ENCODE measurements at regions not wholly inside any gene's neighbourhood (a gene's known extent, or its start where the extent isn't known, plus 50 kb on each side); places are given as distances from the start of the nearest gene placed in this dataset.

DNA sequence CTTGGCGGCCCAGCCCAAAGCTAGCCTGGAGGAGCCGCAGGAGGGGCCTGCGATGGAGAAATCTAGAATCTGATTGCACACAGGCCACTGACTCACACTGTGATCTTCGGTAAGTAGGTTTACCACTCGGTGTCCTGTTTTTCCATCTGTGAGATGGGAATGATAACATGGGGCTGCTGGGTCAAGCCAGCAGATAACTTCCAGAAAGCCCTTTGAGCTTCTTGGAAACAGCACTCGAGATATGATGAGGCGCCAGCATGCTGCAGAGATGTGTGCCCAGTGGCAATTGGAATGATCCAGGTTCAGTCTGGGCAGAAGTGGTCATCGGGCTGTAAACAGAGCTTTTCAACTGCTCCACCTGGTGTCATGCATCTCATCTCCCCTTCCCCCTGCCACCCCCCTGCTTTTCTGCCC lies 771.3 kb upstream of the TBX3 start:
- Mint-ChIP-seq H3K27ac (no peak overlapping the region), H3K4me1 (peaks cover 7% of the 10 kb centered on the region), H3K4me3 (no peak overlapping the region), H3K36me3 (ENCODE audit: low read depth) (no peaks in the 10 kb centered on the region), H3K9me3 (peaks cover 3% of the 10 kb centered on the region), H3K27me3 (ENCODE audit: low read depth) (peaks cover 21% of the 10 kb centered on the region)
- TF ChIP-seq, protein P1, sequence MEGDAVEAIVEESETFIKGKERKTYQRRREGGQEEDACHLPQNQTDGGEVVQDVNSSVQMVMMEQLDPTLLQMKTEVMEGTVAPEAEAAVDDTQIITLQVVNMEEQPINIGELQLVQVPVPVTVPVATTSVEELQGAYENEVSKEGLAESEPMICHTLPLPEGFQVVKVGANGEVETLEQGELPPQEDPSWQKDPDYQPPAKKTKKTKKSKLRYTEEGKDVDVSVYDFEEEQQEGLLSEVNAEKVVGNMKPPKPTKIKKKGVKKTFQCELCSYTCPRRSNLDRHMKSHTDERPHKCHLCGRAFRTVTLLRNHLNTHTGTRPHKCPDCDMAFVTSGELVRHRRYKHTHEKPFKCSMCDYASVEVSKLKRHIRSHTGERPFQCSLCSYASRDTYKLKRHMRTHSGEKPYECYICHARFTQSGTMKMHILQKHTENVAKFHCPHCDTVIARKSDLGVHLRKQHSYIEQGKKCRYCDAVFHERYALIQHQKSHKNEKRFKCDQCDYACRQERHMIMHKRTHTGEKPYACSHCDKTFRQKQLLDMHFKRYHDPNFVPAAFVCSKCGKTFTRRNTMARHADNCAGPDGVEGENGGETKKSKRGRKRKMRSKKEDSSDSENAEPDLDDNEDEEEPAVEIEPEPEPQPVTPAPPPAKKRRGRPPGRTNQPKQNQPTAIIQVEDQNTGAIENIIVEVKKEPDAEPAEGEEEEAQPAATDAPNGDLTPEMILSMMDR (IDR thresholded peaks at IDR 0.05; ENCODE audit: unreplicated experiment in 3 of 3): no peak

GRCh38 chr12:115452751-115453281 lies 768.8 kb upstream of the TBX3 start:
- Mint-ChIP-seq H3K4me1 (peaks cover 13% of the 10 kb centered on the region), H3K27me3 (ENCODE audit: low read depth) (peaks cover 24% of the 10 kb centered on the region), H3K27ac (peak overlapping the region in 2 of 3 experiments; percentile 18 to 75), H3K4me3 (peak overlapping the region; percentile 82 to 85 (median 83)), H3K36me3 (ENCODE audit: low read depth) (no peaks in the 10 kb centered on the region), H3K9me3 (no peaks in the 10 kb centered on the region)
- TF ChIP-seq, protein P1 (IDR thresholded peaks at IDR 0.05; ENCODE audit: unreplicated experiment in 3 of 3): no peak

- peak overlapping the region; percentile 18 to 76 (median 46) for H3K27ac Mint-ChIP-seq
- H3K4me1 Mint-ChIP-seq: peaks cover 13% of the 10 kb centered on the region
- TF ChIP-seq, protein P1 (IDR thresholded peaks at IDR 0.05; ENCODE audit: unreplicated experiment in 3 of 3): no peak
- H3K4me3 Mint-ChIP-seq: peak overlapping the region; percentile 83 to 89 (median 85)
- no peaks in the 10 kb centered on the region for H3K9me3 Mint-ChIP-seq
- H3K36me3 Mint-ChIP-seq (ENCODE audit: low read depth): no peaks in the 10 kb centered on the region
- peaks cover 24% of the 10 kb centered on the region for H3K27me3 Mint-ChIP-seq (ENCODE audit: low read depth)
Observed at GRCh38 chr12:115451780-115452736, 768.1 kb upstream of the TBX3 start.

DNA sequence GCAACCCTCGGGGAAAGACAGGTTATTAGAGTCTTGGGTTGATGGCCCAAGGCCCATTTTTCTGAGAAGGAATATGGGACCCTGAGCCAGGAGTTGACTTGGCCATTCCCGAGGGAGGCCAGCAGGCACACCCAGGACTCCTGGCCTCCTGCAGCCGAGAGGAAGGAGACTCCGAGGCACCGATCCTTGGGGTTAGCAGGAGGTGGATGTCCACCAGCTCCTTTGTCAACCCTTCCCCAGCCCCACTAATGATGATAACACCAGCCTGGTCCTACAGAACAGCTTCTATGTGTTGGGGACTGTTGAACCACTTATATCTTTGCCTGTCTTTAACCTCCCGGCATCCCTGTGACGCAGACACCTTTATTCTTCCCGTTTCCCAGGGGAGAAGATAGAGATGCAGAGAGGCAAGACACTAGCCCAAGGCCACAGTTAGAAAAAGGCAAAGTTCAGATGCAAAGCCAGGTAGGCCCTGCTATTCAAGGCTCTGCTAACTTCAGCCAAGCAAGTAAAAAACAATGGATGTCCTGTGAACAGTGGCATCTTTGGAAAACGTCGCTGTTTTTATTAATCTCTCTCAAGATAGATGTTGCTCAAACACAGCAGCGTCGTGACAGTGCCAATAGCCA lies 767.3 kb upstream of the TBX3 start:
- Mint-ChIP-seq H3K27me3 (ENCODE audit: low read depth) (peaks cover 24% of the 10 kb centered on the region), H3K27ac (peak overlapping the region in 1 of 3 experiments; percentile 76), H3K9me3 (no peaks in the 10 kb centered on the region), H3K4me3 (peak overlapping the region; percentile 80 to 89 (median 85)), H3K36me3 (ENCODE audit: low read depth) (no peaks in the 10 kb centered on the region), H3K4me1 (peaks cover 13% of the 10 kb centered on the region)
- TF ChIP-seq, protein P1 (IDR thresholded peaks at IDR 0.05; ENCODE audit: unreplicated experiment in 3 of 3): no peak

DNA sequence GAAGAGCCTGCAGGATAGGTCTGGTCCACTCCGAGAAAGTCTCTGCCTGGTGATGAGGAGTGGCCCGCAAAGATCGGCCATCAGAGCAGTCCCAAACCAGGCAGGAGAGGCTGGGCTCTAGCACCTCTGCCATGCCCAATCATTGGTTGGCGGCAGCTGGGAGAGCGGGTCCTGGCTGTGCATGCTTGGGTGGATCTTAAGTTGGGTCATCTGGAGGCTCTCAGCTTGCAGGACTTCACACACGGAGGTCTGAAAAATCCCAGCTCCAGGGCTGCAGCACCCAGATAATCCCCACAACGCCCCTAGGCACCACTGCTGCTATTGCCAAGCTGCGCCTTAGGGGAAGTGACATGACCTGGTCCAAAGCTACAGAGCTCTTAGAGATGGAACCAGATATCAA lies 766.7 kb upstream of the TBX3 start:
- H3K4me1 Mint-ChIP-seq: peaks cover 13% of the 10 kb centered on the region
- no peaks in the 10 kb centered on the region for H3K9me3 Mint-ChIP-seq
- peak overlapping the region; percentile 56 to 89 (median 61) for H3K4me3 Mint-ChIP-seq
- peak overlapping the region in 1 of 3 experiments; percentile 34 for H3K27ac Mint-ChIP-seq
- peaks cover 24% of the 10 kb centered on the region for H3K27me3 Mint-ChIP-seq (ENCODE audit: low read depth)
- H3K36me3 Mint-ChIP-seq (ENCODE audit: low read depth): no peaks in the 10 kb centered on the region
- TF ChIP-seq, protein P1 (IDR thresholded peaks at IDR 0.05; ENCODE audit: unreplicated experiment in 3 of 3): no peak
